Heart left ventricle (tissue), 13 donors: ENCODE measurements at regions not wholly inside any gene's neighbourhood (a gene's known extent, or its start where the extent isn't known, plus 50 kb on each side); places are given as distances from the start of the nearest gene placed in this dataset.

Experiments
- POLR2A ChIP-seq, 2 donors: fragments of 450-650 bp; IDR thresholded peaks; one replicate each; pipeline ENCODE4 v1.6.1; 2017; ENCODE audit warnings: antibody characterized with exemption in 2 of 2, mild to moderate bottlenecking in 2 of 2, moderate library complexity in 2 of 2
- TF ChIP-seq, protein P1 (sequence below), 12 donors: fragments of 200-600 bp; sonication (generic) in 4 of 12; IDR thresholded peaks; one replicate each; pipeline versions ENCODE4 v1.5.0 to v1.8.0; 2018 to 2022; ENCODE audit warnings: antibody characterized with exemption in 12 of 12, mild to moderate bottlenecking in 5 of 12
- donor health status: ischemic (EF 13 %, LVEDD 7.1; RV severe dilation, severe dysfunction).
- donor health status: DM: no; HTN: yes; CAD: no.
- donor health status: DM: no; HTN: no; CAD: no.
- donor health status: ischemic (EF 25% LVEDD 6.9; RV normal size, moderate dysfunction).
- donor health status: ischemic (EF 25% LVEDD 5.7; RV mildly dilated, moderate dysfunction).
- donor health status: ischemic (EF 35%, LVEDD 5.7; RV mildly dilated, moderate dysfunction).
- donor health status: nonischemic (EF 11% LVEDD 7.7; RV severe dilation, severe dysfunction).
- donor health status: DM: yes; HTN: yes; CAD: no.
- donor health status: PGD.
- donor health status: ischemic (EF 29% LVEDD 5.4; RV normal size, mild dysfunction).
- donor health status: nonischemic (EF 23%, LVEDD 6.1; RV moderate dilation, normal function).

GRCh38 chr5:135095871-135096270, 61.8 kb upstream of the PITX1 start:
- TF ChIP-seq, protein P1, sequence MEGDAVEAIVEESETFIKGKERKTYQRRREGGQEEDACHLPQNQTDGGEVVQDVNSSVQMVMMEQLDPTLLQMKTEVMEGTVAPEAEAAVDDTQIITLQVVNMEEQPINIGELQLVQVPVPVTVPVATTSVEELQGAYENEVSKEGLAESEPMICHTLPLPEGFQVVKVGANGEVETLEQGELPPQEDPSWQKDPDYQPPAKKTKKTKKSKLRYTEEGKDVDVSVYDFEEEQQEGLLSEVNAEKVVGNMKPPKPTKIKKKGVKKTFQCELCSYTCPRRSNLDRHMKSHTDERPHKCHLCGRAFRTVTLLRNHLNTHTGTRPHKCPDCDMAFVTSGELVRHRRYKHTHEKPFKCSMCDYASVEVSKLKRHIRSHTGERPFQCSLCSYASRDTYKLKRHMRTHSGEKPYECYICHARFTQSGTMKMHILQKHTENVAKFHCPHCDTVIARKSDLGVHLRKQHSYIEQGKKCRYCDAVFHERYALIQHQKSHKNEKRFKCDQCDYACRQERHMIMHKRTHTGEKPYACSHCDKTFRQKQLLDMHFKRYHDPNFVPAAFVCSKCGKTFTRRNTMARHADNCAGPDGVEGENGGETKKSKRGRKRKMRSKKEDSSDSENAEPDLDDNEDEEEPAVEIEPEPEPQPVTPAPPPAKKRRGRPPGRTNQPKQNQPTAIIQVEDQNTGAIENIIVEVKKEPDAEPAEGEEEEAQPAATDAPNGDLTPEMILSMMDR (IDR thresholded peaks at IDR 0.05) = no peak
- no peak for TF ChIP-seq POLR2A (IDR thresholded peaks at IDR 0.05)
